H9 (cell line): ENCODE measurements at regions not wholly inside any gene's neighbourhood (a gene's known extent, or its start where the extent isn't known, plus 50 kb on each side); places are given as distances from the start of the nearest gene placed in this dataset.

Source experiments
- DNase-seq: peaks from one replicate; pipeline ENCODE4 v3.0.0-alpha.2; 2017
- H2AFZ ChIP-seq: one replicate; pipeline ENCODE4 v1.6.1; 2013; ENCODE audit warnings: mild to moderate bottlenecking, low read length, control low read depth, moderate library complexity
- H2AK5ac ChIP-seq: 2 replicates; pipeline ENCODE4 v1.6.1; 2013; ENCODE audit warnings: low read length, control low read depth, mixed read lengths; ENCODE audit not compliant: insufficient read length
- H2BK120ac ChIP-seq: one replicate; pipeline ENCODE4 v1.6.1; 2013; ENCODE audit warnings: low read depth, mild to moderate bottlenecking, low read length, control low read depth, inconsistent platforms; ENCODE audit not compliant: poor library complexity, severe bottlenecking
- H2BK12ac ChIP-seq: 2 replicates; pipeline ENCODE4 v1.6.1; 2013; ENCODE audit warnings: low read length, control low read depth, mixed read lengths, low read depth; ENCODE audit not compliant: insufficient read length
- H2BK15ac ChIP-seq: 2 replicates; pipeline ENCODE4 v1.6.1; 2013; ENCODE audit warnings: low read depth, low read length, control low read depth
- H2BK20ac ChIP-seq: one replicate; pipeline ENCODE4 v1.6.1; 2013; ENCODE audit warnings: low read depth, mild to moderate bottlenecking, low read length, control low read depth, inconsistent platforms; ENCODE audit not compliant: poor library complexity, severe bottlenecking
- H2BK5ac ChIP-seq: 2 replicates; pipeline ENCODE4 v1.6.1; 2013; ENCODE audit warnings: low read length, control low read depth, mixed read lengths; ENCODE audit not compliant: insufficient read length
- H3K14ac ChIP-seq: 2 replicates; pipeline ENCODE4 v1.6.1; 2013; ENCODE audit warnings: low read length, control low read depth; ENCODE audit not compliant: insufficient read depth
- H3K18ac ChIP-seq: 2 replicates; pipeline ENCODE4 v1.6.1; 2013; ENCODE audit warnings: low read depth, mild to moderate bottlenecking, mixed read lengths, low read length, control low read depth; ENCODE audit not compliant: insufficient read length
- H3K23ac ChIP-seq: 2 replicates; pipeline ENCODE4 v1.6.1; 2013; ENCODE audit warnings: low read length, control low read depth, mixed read lengths, low read depth; ENCODE audit not compliant: insufficient read length
- H3K23me2 ChIP-seq: 2 replicates; pipeline ENCODE4 v1.6.1; 2013; ENCODE audit warnings: low read depth, mild to moderate bottlenecking, mixed read lengths, low read length, control low read depth; ENCODE audit not compliant: insufficient read length, poor library complexity, severe bottlenecking
- H3K27ac ChIP-seq: 2 replicates; pipeline ENCODE4 v1.5.1; 2013; ENCODE audit warnings: low read length, control low read depth, mixed read lengths, low read depth; ENCODE audit not compliant: insufficient read length
- H3K27me3 ChIP-seq: 2 replicates; pipeline ENCODE4 v1.6.1; 2013; ENCODE audit warnings: low read length, control low read depth, inconsistent platforms; ENCODE audit not compliant: insufficient read depth
- H3K4ac ChIP-seq: 2 replicates; pipeline ENCODE4 v1.6.1; 2013; ENCODE audit warnings: low read depth, mild to moderate bottlenecking, control low read depth, inconsistent platforms, low read length, moderate library complexity
- H3K4me1 ChIP-seq: 2 replicates; pipeline ENCODE4 v1.6.1; 2013; ENCODE audit warnings: low read length, control low read depth, inconsistent platforms; ENCODE audit not compliant: insufficient read depth
- H3K4me2 ChIP-seq: 2 replicates; pipeline ENCODE4 v1.6.1; 2013; ENCODE audit warnings: low read length, control low read depth, mixed read lengths; ENCODE audit not compliant: insufficient read length, insufficient read depth
- H3K56ac ChIP-seq: 2 replicates; pipeline ENCODE4 v1.6.1; 2013; ENCODE audit warnings: low read depth, mild to moderate bottlenecking, mixed read lengths, low read length, control low read depth; ENCODE audit not compliant: insufficient read length
- H3K79me1 ChIP-seq: 2 replicates; pipeline ENCODE4 v1.6.1; 2013; ENCODE audit warnings: low read depth, mild to moderate bottlenecking, moderate library complexity, low read length, control low read depth, inconsistent platforms; ENCODE audit not compliant: insufficient read depth, poor library complexity, severe bottlenecking
- H3K79me2 ChIP-seq: 2 replicates; pipeline ENCODE4 v1.6.1; 2013; ENCODE audit warnings: low read length, control low read depth, inconsistent platforms; ENCODE audit not compliant: insufficient read depth
- H3K9ac ChIP-seq: 2 replicates; pipeline ENCODE4 v1.6.1; 2013; ENCODE audit warnings: low read length, control low read depth, mixed read lengths; ENCODE audit not compliant: insufficient read length; ENCODE audit errors: extremely low read depth
- H3K9me3 ChIP-seq: one replicate; pipeline ENCODE4 v1.6.1; 2013; ENCODE audit warnings: low read depth, low read length, inconsistent platforms; ENCODE audit not compliant: control insufficient read depth
- H3T11ph ChIP-seq: one replicate; pipeline ENCODE4 v1.6.1; 2013; ENCODE audit warnings: mild to moderate bottlenecking, low read length, control low read depth, inconsistent platforms
- H4K20me1 ChIP-seq: one replicate; pipeline ENCODE4 v1.6.1; 2013; ENCODE audit not compliant: control insufficient read depth, insufficient read length, insufficient read depth
- H4K5ac ChIP-seq: 2 replicates; pipeline ENCODE4 v1.6.1; 2013; ENCODE audit warnings: low read depth, mild to moderate bottlenecking, mixed read lengths, low read length, control low read depth; ENCODE audit not compliant: insufficient read length
- H4K8ac ChIP-seq: replicated peaks from 2 replicates; pipeline ENCODE4 v1.6.1; 2013; ENCODE audit warnings: low read length, control low read depth, mixed read lengths, low read depth; ENCODE audit not compliant: insufficient read length
- H4K91ac ChIP-seq: 2 replicates; pipeline ENCODE4 v1.6.1; 2013; ENCODE audit warnings: low read depth, mild to moderate bottlenecking, moderate library complexity, mixed read lengths, low read length, control low read depth; ENCODE audit not compliant: insufficient read length
- H3K27ac Mint-ChIP-seq, 3 experiments: 2 replicates in 2 of 3; 3 replicates in 1 of 3; pipeline ENCODE4 v1.8.0; 2020 to 2021; ENCODE audit warnings: mixed read lengths in 3 of 3, mild to moderate bottlenecking in 1 of 3, moderate library complexity in 1 of 3
- H3K27me3 Mint-ChIP-seq: 2 replicates; pipeline ENCODE4 v1.8.0; 2021; ENCODE audit warnings: low read depth, mild to moderate bottlenecking, moderate library complexity, mixed read lengths
- H3K36me3 Mint-ChIP-seq, 3 experiments: 2 replicates in 2 of 3; 3 replicates in 1 of 3; pipeline ENCODE4 v1.8.0; 2020 to 2021; ENCODE audit warnings: low read depth in 3 of 3, mixed read lengths in 3 of 3; ENCODE audit not compliant: insufficient read depth in 1 of 3
- H3K4me1 Mint-ChIP-seq, 2 experiments: 2 replicates each; pipeline ENCODE4 v1.8.0; 2020; ENCODE audit warnings: mixed read lengths in 2 of 2
- H3K4me3 Mint-ChIP-seq, 2 experiments: 2 replicates in 1 of 2; 3 replicates in 1 of 2; pipeline ENCODE4 v1.8.0; 2020 to 2021; ENCODE audit warnings: mild to moderate bottlenecking in 2 of 2, mixed read lengths in 2 of 2, moderate library complexity in 1 of 2
- H3K9me3 Mint-ChIP-seq, 2 experiments: 2 replicates in 1 of 2; 3 replicates in 1 of 2; pipeline ENCODE4 v1.8.0; 2020; ENCODE audit warnings: mild to moderate bottlenecking in 2 of 2, mixed read lengths in 2 of 2, moderate library complexity in 1 of 2
- TF ChIP-seq, protein P1 (sequence below): fragments of 200-600 bp; sonication (generic); conservative IDR thresholded peaks from 3 replicates; pipeline ENCODE4 v1.8.0; 2021; ENCODE audit warnings: antibody characterized with exemption, mild to moderate bottlenecking

DNA sequence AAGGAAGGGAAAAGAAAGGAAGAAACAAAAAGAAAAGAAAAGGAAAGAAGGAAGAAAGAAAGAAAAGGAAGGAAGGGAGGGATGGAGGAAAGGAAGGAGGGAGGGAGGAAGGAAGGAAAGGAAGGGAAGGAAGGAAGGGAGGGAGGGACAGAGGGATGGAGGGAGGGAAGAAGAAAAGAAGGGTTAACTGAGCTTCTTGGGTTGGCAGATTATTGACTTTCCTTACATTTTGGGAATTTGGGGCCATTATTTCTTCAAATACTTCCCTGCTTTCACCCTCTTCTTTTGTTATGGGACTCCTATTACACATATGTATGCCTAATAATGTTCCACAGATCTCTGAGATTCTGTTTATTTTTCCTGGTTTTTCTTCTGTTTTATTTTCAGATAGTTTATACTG is 285.6 kb downstream of the KCNJ2 start:
- no peak overlapping the region for H3K56ac ChIP-seq
- no peak overlapping the region for H3K27ac ChIP-seq
- H3K4me1 ChIP-seq: no peaks in the 10 kb centered on the region
- H4K20me1 ChIP-seq: no peaks in the 10 kb centered on the region
- no peak overlapping the region for H2BK12ac ChIP-seq
- Mint-ChIP-seq H3K4me1 (peaks cover 0 to 3% of the 10 kb centered on the region in 2 experiments; a peak in 1 of 4 replicates), H3K9me3 (peaks cover 6 to 9% of the 10 kb centered on the region in 2 experiments), H3K27me3 (no peaks in the 10 kb centered on the region; the same call in 1 of the 2 replicates), H3K27ac (no peak overlapping the region), H3K4me3 (no peak overlapping the region), H3K36me3 (peaks cover 3 to 8% (median 4%) of the 10 kb centered on the region in 3 experiments; a peak in 5 of 7 replicates)
- H2BK120ac ChIP-seq: no peak overlapping the region
- H3K18ac ChIP-seq: no peak overlapping the region
- H3K14ac ChIP-seq: no peak overlapping the region
- no peak overlapping the region for H4K91ac ChIP-seq
- DNase-seq: no peak
- H2BK20ac ChIP-seq: no peak overlapping the region
- no peaks in the 10 kb centered on the region for H3K79me2 ChIP-seq
- no peaks in the 10 kb centered on the region for H3K9me3 ChIP-seq
- H2AFZ ChIP-seq: no peak overlapping the region
- no peaks in the 10 kb centered on the region for H3K79me1 ChIP-seq
- H3K27me3 ChIP-seq: no peaks in the 10 kb centered on the region
- H3T11ph ChIP-seq: no peak overlapping the region
- no peak overlapping the region for H2BK5ac ChIP-seq
- no peak overlapping the region for H3K4me2 ChIP-seq
- no peak overlapping the region for H4K5ac ChIP-seq
- no peak overlapping the region for H4K8ac ChIP-seq
- no peak overlapping the region for H2AK5ac ChIP-seq
- no peak overlapping the region for H2BK15ac ChIP-seq
- H3K4ac ChIP-seq: no peak overlapping the region
- H3K23me2 ChIP-seq: no peaks in the 10 kb centered on the region
- TF ChIP-seq, protein P1, sequence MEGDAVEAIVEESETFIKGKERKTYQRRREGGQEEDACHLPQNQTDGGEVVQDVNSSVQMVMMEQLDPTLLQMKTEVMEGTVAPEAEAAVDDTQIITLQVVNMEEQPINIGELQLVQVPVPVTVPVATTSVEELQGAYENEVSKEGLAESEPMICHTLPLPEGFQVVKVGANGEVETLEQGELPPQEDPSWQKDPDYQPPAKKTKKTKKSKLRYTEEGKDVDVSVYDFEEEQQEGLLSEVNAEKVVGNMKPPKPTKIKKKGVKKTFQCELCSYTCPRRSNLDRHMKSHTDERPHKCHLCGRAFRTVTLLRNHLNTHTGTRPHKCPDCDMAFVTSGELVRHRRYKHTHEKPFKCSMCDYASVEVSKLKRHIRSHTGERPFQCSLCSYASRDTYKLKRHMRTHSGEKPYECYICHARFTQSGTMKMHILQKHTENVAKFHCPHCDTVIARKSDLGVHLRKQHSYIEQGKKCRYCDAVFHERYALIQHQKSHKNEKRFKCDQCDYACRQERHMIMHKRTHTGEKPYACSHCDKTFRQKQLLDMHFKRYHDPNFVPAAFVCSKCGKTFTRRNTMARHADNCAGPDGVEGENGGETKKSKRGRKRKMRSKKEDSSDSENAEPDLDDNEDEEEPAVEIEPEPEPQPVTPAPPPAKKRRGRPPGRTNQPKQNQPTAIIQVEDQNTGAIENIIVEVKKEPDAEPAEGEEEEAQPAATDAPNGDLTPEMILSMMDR: no peak
- no peak overlapping the region for H3K9ac ChIP-seq
- no peak overlapping the region for H3K23ac ChIP-seq
